Erythroblast (primary cell): ENCODE measurements at regions not wholly inside any gene's neighbourhood (a gene's known extent, or its start where the extent isn't known, plus 50 kb on each side); places are given as distances from the start of the nearest gene placed in this dataset.

Experiments
- GATA1 ChIP-seq: IDR thresholded peaks from 2 replicates; pipeline ENCODE4 v1.6.1; 2011; ENCODE audit warnings: low read depth, mild to moderate bottlenecking, control low read depth, low read length, moderate library complexity
- POLR2A ChIP-seq: IDR thresholded peaks from 2 replicates; pipeline ENCODE4 v1.6.1; 2011; ENCODE audit warnings: mild to moderate bottlenecking, low read length

GRCh38 chr1:90831910-90832309, 114.8 kb upstream of the BARHL2 start:
- TF ChIP-seq POLR2A (no peak), GATA1 (no peak)
